Upper lobe of right lung (tissue), 1 donor: ENCODE measurements at regions not wholly inside any gene's neighbourhood (a gene's known extent, or its start where the extent isn't known, plus 50 kb on each side); places are given as distances from the start of the nearest gene placed in this dataset.

Experiments
- ATAC-seq: fragments of 200-7000 bp; cut with Tn5 transposase; one replicate; pipeline ENCODE4 v1.9.1; 2020; ENCODE audit warnings: mild to moderate bottlenecking, moderate library complexity
- DNase-seq: peaks from one replicate; pipeline ENCODE4 v3.0.0-alpha.2; 2020
- H3K27ac ChIP-seq: fragments of 200-600 bp; one replicate; pipeline ENCODE4 v1.8.0; 2022
- H3K27me3 ChIP-seq: fragments of 200-600 bp; one replicate; pipeline ENCODE4 v1.8.0; 2022; ENCODE audit warnings: mild to moderate bottlenecking
- H3K36me3 ChIP-seq: fragments of 200-600 bp; one replicate; pipeline ENCODE4 v1.8.0; 2022
- H3K4me1 ChIP-seq: fragments of 200-600 bp; one replicate; pipeline ENCODE4 v1.8.0; 2022
- H3K4me3 ChIP-seq: fragments of 200-600 bp; one replicate; pipeline ENCODE4 v1.8.0; 2022; ENCODE audit warnings: mild to moderate bottlenecking
- H3K9me3 ChIP-seq: fragments of 200-600 bp; one replicate; pipeline ENCODE4 v1.8.0; 2022
- CTCF ChIP-seq: fragments of 200-600 bp; IDR thresholded peaks from one replicate; pipeline ENCODE4 v1.8.0; 2022; ENCODE audit warnings: antibody characterized with exemption
- intact Hi-C: fragments of 100-400 bp; cut with DNase I; formaldehyde crosslinking; loops from one replicate; pipeline ENCODE4 v1.11.0; 2022
- donor health status: DM: no; HTN: yes; CAD: no; lungs with severe emphysema.

- Histone ChIP-seq H3K27me3 (no peaks in the 10 kb centered on the region), H3K9me3 (no peaks in the 10 kb centered on the region), H3K27ac (no peak overlapping the region), H3K36me3 (no peaks in the 10 kb centered on the region), H3K4me3 (no peak overlapping the region), H3K4me1 (no peaks in the 10 kb centered on the region)
- no peak for TF ChIP-seq CTCF
- intact Hi-C loops = no loop called here
- ATAC-seq = no peak
- DNase-seq = no peak
Measured at GRCh38 chr2:118738106-118738505, 109.3 kb downstream of the EN1 start.

GRCh38 chr2:118737684-118738083, 109.8 kb downstream of the EN1 start:
- H3K27me3 ChIP-seq = no peaks in the 10 kb centered on the region
- H3K36me3 ChIP-seq = no peaks in the 10 kb centered on the region
- DNase-seq (no peak), ATAC-seq (no peak)
- TF ChIP-seq CTCF = no peak
- no peaks in the 10 kb centered on the region for H3K9me3 ChIP-seq
- no peaks in the 10 kb centered on the region for H3K4me1 ChIP-seq
- H3K27ac ChIP-seq = no peak overlapping the region
- intact Hi-C loops = no loop called here
- no peak overlapping the region for H3K4me3 ChIP-seq

- no peaks in the 10 kb centered on the region for H3K27me3 ChIP-seq
- H3K27ac ChIP-seq = no peak overlapping the region
- ATAC-seq (no peak), DNase-seq (no peak)
- no peaks in the 10 kb centered on the region for H3K4me1 ChIP-seq
- no peaks in the 10 kb centered on the region for H3K9me3 ChIP-seq
- H3K4me3 ChIP-seq = no peak overlapping the region
- intact Hi-C loops = no loop called here
- no peak for TF ChIP-seq CTCF
- H3K36me3 ChIP-seq = no peaks in the 10 kb centered on the region
Measured at GRCh38 chr2:118732432-118732831, 115.0 kb downstream of the EN1 start.

GRCh38 chr2:118731413-118731812, 116.0 kb downstream of the EN1 start:
- no peaks in the 10 kb centered on the region for H3K4me1 ChIP-seq
- H3K27ac ChIP-seq = no peak overlapping the region
- no peaks in the 10 kb centered on the region for H3K36me3 ChIP-seq
- no peaks in the 10 kb centered on the region for H3K27me3 ChIP-seq
- ATAC-seq (no peak), DNase-seq (no peak)
- intact Hi-C loops = no loop called here
- no peaks in the 10 kb centered on the region for H3K9me3 ChIP-seq
- no peak for TF ChIP-seq CTCF
- H3K4me3 ChIP-seq = no peak overlapping the region

GRCh38 chr2:118730405-118730804, 117.0 kb downstream of the EN1 start:
- H3K4me3 ChIP-seq = no peak overlapping the region
- H3K4me1 ChIP-seq = no peaks in the 10 kb centered on the region
- no peak for DNase-seq
- intact Hi-C loops = no loop called here
- H3K27me3 ChIP-seq = no peaks in the 10 kb centered on the region
- H3K9me3 ChIP-seq = no peaks in the 10 kb centered on the region
- H3K36me3 ChIP-seq = no peaks in the 10 kb centered on the region
- no peak for TF ChIP-seq CTCF
- no peak for ATAC-seq
- no peak overlapping the region for H3K27ac ChIP-seq

- no peak overlapping the region for H3K4me3 ChIP-seq
- H3K36me3 ChIP-seq = no peaks in the 10 kb centered on the region
- no peak for TF ChIP-seq CTCF
- no peak overlapping the region for H3K27ac ChIP-seq
- DNase-seq (no peak), ATAC-seq (no peak)
- H3K9me3 ChIP-seq = no peaks in the 10 kb centered on the region
- no peaks in the 10 kb centered on the region for H3K27me3 ChIP-seq
- H3K4me1 ChIP-seq = no peaks in the 10 kb centered on the region
- intact Hi-C loops = no loop called here
Measured at GRCh38 chr2:118729760-118730159, 117.7 kb downstream of the EN1 start.
